Endothelial cell of umbilical vein (primary cell): ENCODE measurements at regions not wholly inside any gene's neighbourhood (a gene's known extent, or its start where the extent isn't known, plus 50 kb on each side); places are given as distances from the start of the nearest gene placed in this dataset.

Experiments
- BruUV-seq: library from RNA; stranded (reverse); fragments of 400-500 nt; replicated peaks from 2 replicates; lab custom pipeline; 2021; lab: Mats Ljungman, UMichigan
- CTCF ChIA-PET: fragments of 300-600, 350-600 bp; sonication (Branson Sonifier 250); formaldehyde crosslinking; loops from one replicate; lab custom pipeline; 2021; ENCODE audit warnings: antibody characterized with exemption, inconsistent platforms; lab: Charles Lee
- POLR2A ChIA-PET: fragments of 300-600, 350-600 bp; sonication (Branson Sonifier 250); formaldehyde crosslinking; loops from one replicate; lab custom pipeline; 2021; ENCODE audit warnings: antibody characterized with exemption, inconsistent platforms; lab: Charles Lee
- DNase-seq: peaks from one replicate; pipeline ENCODE4 v3.0.0-alpha.2; 2011; ENCODE audit warnings: low read depth, low spot score
- FAIRE-seq: peaks from 2 replicates; lab custom pipeline; 2011; peaks lifted over from hg19 to GRCh38; lab: Jason Lieb, UNC
- H2AFZ ChIP-seq: 2 replicates; pipeline ENCODE4 v1.6.0; 2012; ENCODE audit warnings: low read depth, low read length, control low read depth, inconsistent platforms
- H3K27ac ChIP-seq: 2 replicates; pipeline ENCODE4 v1.5.1; 2011; ENCODE audit warnings: low read depth, mild to moderate bottlenecking, control low read depth, low read length, moderate library complexity; ENCODE audit not compliant: insufficient read depth
- H3K27me3 ChIP-seq, 2 experiments: 2 replicates each; pipeline versions ENCODE4 v1.6.0 to v1.6.1; 2011; ENCODE audit warnings: low read length in 2 of 2, mixed read lengths in 1 of 2; ENCODE audit not compliant: control insufficient read depth in 2 of 2, insufficient read depth in 2 of 2
- H3K36me3 ChIP-seq, 2 experiments: 2 replicates in 1 of 2; 3 replicates in 1 of 2; pipeline ENCODE4 v1.5.1; 2011; ENCODE audit warnings: low read length in 2 of 2, mild to moderate bottlenecking in 1 of 2, moderate library complexity in 1 of 2; ENCODE audit not compliant: control insufficient read depth in 2 of 2, insufficient read depth in 2 of 2; ENCODE audit errors: extremely low read depth in 1 of 2
- H3K4me1 ChIP-seq: 3 replicates; pipeline ENCODE4 v1.5.1; 2011; ENCODE audit warnings: mild to moderate bottlenecking, low read length; ENCODE audit not compliant: control insufficient read depth, insufficient read depth; ENCODE audit errors: extremely low read depth
- H3K4me2 ChIP-seq: 2 replicates; pipeline ENCODE4 v1.6.1; 2011; ENCODE audit warnings: low read length, control low read depth, mixed read lengths; ENCODE audit not compliant: insufficient read depth
- H3K4me3 ChIP-seq, 3 experiments: fragments of 200-600 bp in 1 of 3; sonication (generic), shearing (Covaris generic) in 1 of 3; replicated peaks in 1 of 3; 2 replicates each; pipeline ENCODE4 v1.5.1; 2011 to 2016; ENCODE audit warnings: control low read depth in 3 of 3, low read length in 3 of 3, mild to moderate bottlenecking in 2 of 3, inconsistent platforms in 1 of 3, low read depth in 1 of 3, moderate library complexity in 1 of 3; ENCODE audit not compliant: insufficient read depth in 1 of 3
- H3K79me2 ChIP-seq: 2 replicates; pipeline ENCODE4 v1.6.0; 2012; ENCODE audit warnings: low read length, inconsistent platforms; ENCODE audit not compliant: control insufficient read depth, insufficient read depth
- H3K9ac ChIP-seq: replicated peaks from 2 replicates; pipeline ENCODE3; 2011; ENCODE audit warnings: low read length, control low read depth; ENCODE audit not compliant: insufficient read depth; ENCODE audit errors: extremely low read depth
- H3K9me1 ChIP-seq: replicated peaks from 3 replicates; pipeline ENCODE4 v1.6.0; 2011; ENCODE audit warnings: mild to moderate bottlenecking, low read length; ENCODE audit not compliant: control insufficient read depth, insufficient read depth; ENCODE audit errors: extremely low read depth
- H3K9me3 ChIP-seq: replicated peaks from 2 replicates; pipeline ENCODE4 v1.5.1; 2012; ENCODE audit warnings: low read length, inconsistent platforms; ENCODE audit not compliant: control insufficient read depth, insufficient read depth
- H4K20me1 ChIP-seq: replicated peaks from 2 replicates; pipeline ENCODE3; 2011; ENCODE audit warnings: mild to moderate bottlenecking, low read length; ENCODE audit not compliant: control insufficient read depth, insufficient read depth; ENCODE audit errors: extremely low read depth
- CTCF ChIP-seq, 2 donors: IDR thresholded peaks; 1 replicate in 1 of 2; 2 replicates in 1 of 2; pipeline ENCODE4 v1.5.1; 2011; ENCODE audit warnings: low read length in 2 of 2, mild to moderate bottlenecking in 2 of 2, moderate library complexity in 2 of 2, control low read depth in 1 of 2, inconsistent platforms in 1 of 2, low read depth in 1 of 2; ENCODE audit not compliant: insufficient read depth in 1 of 2; ENCODE audit errors: extremely low read depth in 1 of 2
- EZH2 ChIP-seq: IDR thresholded peaks from 2 replicates; pipeline ENCODE4 v1.6.1; 2012; ENCODE audit warnings: borderline replicate concordance, low read depth, mild to moderate bottlenecking, moderate library complexity, low read length, inconsistent platforms; ENCODE audit not compliant: severe bottlenecking
- FOS ChIP-seq: IDR thresholded peaks from 2 replicates; pipeline ENCODE4 v1.6.1; 2011; ENCODE audit warnings: mild to moderate bottlenecking, low read length, moderate library complexity, borderline replicate concordance; ENCODE audit not compliant: insufficient read depth
- GATA2 ChIP-seq: IDR thresholded peaks from 2 replicates; pipeline ENCODE4 v1.7.0; 2011; ENCODE audit warnings: low read depth, mild to moderate bottlenecking, moderate library complexity, mixed read lengths, low read length; ENCODE audit not compliant: insufficient read length, insufficient read depth
- JUN ChIP-seq: IDR thresholded peaks from 2 replicates; pipeline ENCODE4 v1.6.1; 2011; ENCODE audit warnings: borderline replicate concordance, low read depth; ENCODE audit not compliant: insufficient read length, insufficient read depth
- MAX ChIP-seq: IDR thresholded peaks from 2 replicates; pipeline ENCODE4 v1.6.1; 2011; ENCODE audit not compliant: insufficient read depth, insufficient read length
- POLR2A ChIP-seq: IDR thresholded peaks from 2 replicates; pipeline ENCODE4 v1.6.1; 2012; ENCODE audit warnings: low read depth, mild to moderate bottlenecking, control low read depth, low read length
- POLR2AphosphoS5 ChIP-seq: IDR thresholded peaks from 2 replicates; pipeline ENCODE4 v1.6.1; 2012; ENCODE audit warnings: low read depth, mild to moderate bottlenecking, control low read depth, low read length, moderate library complexity; ENCODE audit not compliant: insufficient read depth
- dilution Hi-C: fragments of 300-500 bp; cut with MboI; formaldehyde crosslinking; loops from one replicate; pipeline ENCODE4 v1.15.0; 2019; ENCODE audit warnings: low sequenced_read_pairs; ENCODE audit not compliant: extremely low pct_ligation_motif_present
- intact Hi-C: fragments of 100-400 bp; cut with micrococcal nuclease; formaldehyde crosslinking; loops from one replicate; pipeline ENCODE4 v1.10.0; 2022

GRCh38 chr15:99453637-99454030 lies 112.2 kb upstream of the MEF2A start:
- intact Hi-C loops: loop anchor here (2.0 to 5.0 kb wide), 2 partner anchors 229 to 331 kb away; no protein-coding TSS in a partner anchor
- TF ChIP-seq EZH2: no peak
- no peak for TF ChIP-seq CTCF (IDR thresholded peaks at IDR 0.05; ENCODE audit: extremely low read depth in 1 of 2, insufficient read depth in 1 of 2, low read depth in 1 of 2, low read length in 2 of 2)
- no peak for TF ChIP-seq POLR2AphosphoS5
- TF ChIP-seq POLR2A: no peak
- TF ChIP-seq FOS: no peak
- no peak for FAIRE-seq
- H3K9ac ChIP-seq: no peak overlapping the region
- no TSS peak for BruUV-seq
- H3K79me2 ChIP-seq: no peaks in the 10 kb centered on the region
- no peaks in the 10 kb centered on the region for H4K20me1 ChIP-seq
- no peak overlapping the region for H3K4me3 ChIP-seq
- H3K4me2 ChIP-seq: no peak overlapping the region
- H3K4me1 ChIP-seq: peaks cover 56% of the 10 kb centered on the region
- no peaks in the 10 kb centered on the region for H3K36me3 ChIP-seq
- no peak overlapping the region for H2AFZ ChIP-seq
- dilution Hi-C loops: no loop called here
- no peaks in the 10 kb centered on the region for H3K9me1 ChIP-seq
- H3K9me3 ChIP-seq: no peaks in the 10 kb centered on the region
- peak overlapping the region; percentile 97 for H3K27ac ChIP-seq
- ChIA-PET POLR2A (no interaction called here), CTCF (interaction anchor here (2.4 to 5.5 kb wide), 2 partner anchors 12 to 251 kb away, joined by 7 to 27 read pairs; no protein-coding TSS in a partner anchor)
- DNase-seq: no peak
- no peaks in the 10 kb centered on the region for H3K27me3 ChIP-seq

GRCh38 chr15:99454107-99454809 lies 111.5 kb upstream of the MEF2A start:
- H3K4me2 ChIP-seq: peak overlapping the region; percentile 26
- ChIA-PET CTCF (interaction anchor here (1.0 to 2.4 kb wide), 5 partner anchors 9 to 250 kb away, joined by 3 to 26 read pairs (median 6); no protein-coding TSS in a partner anchor), POLR2A (no interaction called here)
- intact Hi-C loops: loop anchor here (2.0 to 5.0 kb wide), 2 partner anchors 229 to 332 kb away; no protein-coding TSS in a partner anchor
- no peaks in the 10 kb centered on the region for H3K9me1 ChIP-seq
- FAIRE-seq (no peak), DNase-seq (no peak)
- H4K20me1 ChIP-seq: no peaks in the 10 kb centered on the region
- no peaks in the 10 kb centered on the region for H3K9me3 ChIP-seq
- H3K27ac ChIP-seq: peak overlapping the region; percentile 97
- H2AFZ ChIP-seq: peak overlapping the region; percentile 26
- H3K9ac ChIP-seq: peak overlapping the region; percentile 22
- no peaks in the 10 kb centered on the region for H3K27me3 ChIP-seq
- H3K4me3 ChIP-seq: no peak overlapping the region
- dilution Hi-C loops: no loop called here
- no TSS peak for BruUV-seq
- H3K79me2 ChIP-seq: no peaks in the 10 kb centered on the region
- H3K4me1 ChIP-seq: peaks cover 56% of the 10 kb centered on the region
- TF ChIP-seq POLR2AphosphoS5: no peak
- TF ChIP-seq POLR2A: peak; percentile 5
- TF ChIP-seq JUN: no peak
- TF ChIP-seq CTCF (IDR thresholded peaks at IDR 0.05; ENCODE audit: extremely low read depth in 1 of 2, insufficient read depth in 1 of 2, low read depth in 1 of 2, low read length in 2 of 2): no peak
- TF ChIP-seq GATA2: no peak
- no peak for TF ChIP-seq FOS
- no peak for TF ChIP-seq MAX
- H3K36me3 ChIP-seq: no peaks in the 10 kb centered on the region
